HEK293 (cell line): ENCODE measurements at regions not wholly inside any gene's neighbourhood (a gene's known extent, or its start where the extent isn't known, plus 50 kb on each side); places are given as distances from the start of the nearest gene placed in this dataset.

Experiments
- CTCF ChIA-PET: fragments of 350-600 bp; formaldehyde crosslinking; extraction: SDS; loops from one replicate; lab custom pipeline; 2021; ENCODE audit warnings: antibody characterized with exemption; lab: Yijun Ruan, JAX
- POLR2A ChIA-PET: fragments of 300-600 bp; formaldehyde crosslinking; extraction: SDS; loops from one replicate; lab custom pipeline; 2020; ENCODE audit warnings: antibody characterized with exemption, inconsistent platforms; lab: Yijun Ruan, JAX
- H3K27ac ChIP-seq: fragments of 200-500 bp; sonication (Bioruptor generic); 2 replicates; pipeline ENCODE4 v1.5.1; 2014; ENCODE audit warnings: low read depth, low read length, control low read depth, inconsistent platforms; ENCODE audit errors: extremely low read depth
- H3K36me3 ChIP-seq, 2 experiments: fragments of 200-500 bp in 1 of 2; sonication (Bioruptor generic) in 1 of 2; 1 replicate in 1 of 2; 2 replicates in 1 of 2; pipeline ENCODE4 v1.5.1; 2014 to 2017; ENCODE audit warnings: inconsistent platforms in 2 of 2, low read length in 2 of 2; ENCODE audit not compliant: control insufficient read depth in 2 of 2, insufficient read depth in 1 of 2
- H3K4me1 ChIP-seq: fragments of 200-500 bp; sonication (Bioruptor generic); 2 replicates; pipeline ENCODE4 v1.5.1; 2014; ENCODE audit warnings: mild to moderate bottlenecking, low read length, inconsistent platforms; ENCODE audit not compliant: control insufficient read depth, insufficient read depth
- H3K4me3 ChIP-seq: 2 replicates; pipeline ENCODE4 v1.5.1; 2011; ENCODE audit warnings: low read depth, mild to moderate bottlenecking, control low read depth, low read length, moderate library complexity
- H3K9me3 ChIP-seq: fragments of 200-500 bp; sonication (Bioruptor generic); 2 replicates; pipeline ENCODE4 v1.5.1; 2014; ENCODE audit warnings: low read depth, low read length, inconsistent platforms; ENCODE audit not compliant: control insufficient read depth, insufficient read depth
- HOXC10 ChIP-seq: sonication (generic); formaldehyde crosslinking; IDR thresholded peaks from 2 replicates; pipeline ENCODE4 v1.8.1; 2023; ENCODE audit warnings: mild to moderate bottlenecking, missing genetic modification reagents
- KLF9 ChIP-seq: fragments of 450-650 bp; formaldehyde crosslinking; IDR thresholded peaks from 2 replicates; pipeline ENCODE4 v1.5.1; 2016; ENCODE audit warnings: missing biosample characterization, missing genetic modification characterization, low read depth
- OSR2 ChIP-seq: fragments of 450-650 bp; formaldehyde crosslinking; IDR thresholded peaks from 2 replicates; pipeline ENCODE4 v1.5.1; 2016; ENCODE audit warnings: missing biosample characterization, missing genetic modification characterization
- SCRT2 ChIP-seq: fragments of 450-650 bp; formaldehyde crosslinking; IDR thresholded peaks from 2 replicates; pipeline ENCODE4 v1.5.1; 2016; ENCODE audit warnings: missing biosample characterization, missing genetic modification characterization
- SP2 ChIP-seq: fragments of 450-650 bp; formaldehyde crosslinking; IDR thresholded peaks from 2 replicates; pipeline ENCODE4 v1.5.1; 2016; ENCODE audit warnings: missing biosample characterization, missing genetic modification characterization
- TRIM28 ChIP-seq: IDR thresholded peaks from 2 replicates; pipeline ENCODE4 v1.6.1; 2011; ENCODE audit warnings: low read length, control low read depth, borderline replicate concordance
- ZBTB48 ChIP-seq: fragments of 450-650 bp; formaldehyde crosslinking; IDR thresholded peaks from 2 replicates; pipeline ENCODE4 v1.5.1; 2016; ENCODE audit warnings: missing biosample characterization, missing genetic modification characterization
- ZFP37 ChIP-seq: fragments of 450-650 bp; formaldehyde crosslinking; IDR thresholded peaks from 2 replicates; pipeline ENCODE4 v1.5.1; 2016; ENCODE audit warnings: missing biosample characterization, missing genetic modification characterization
- ZFP41 ChIP-seq: fragments of 450-650 bp; formaldehyde crosslinking; IDR thresholded peaks from 2 replicates; pipeline ENCODE4 v1.5.1; 2016; ENCODE audit warnings: missing biosample characterization, missing genetic modification characterization, borderline replicate concordance
- ZNF10 ChIP-seq: fragments of 450-650 bp; formaldehyde crosslinking; IDR thresholded peaks from 2 replicates; pipeline ENCODE4 v1.5.1; 2017; ENCODE audit warnings: missing biosample characterization, missing genetic modification characterization
- ZNF132 ChIP-seq: fragments of 450-650 bp; formaldehyde crosslinking; IDR thresholded peaks from 2 replicates; pipeline ENCODE4 v1.5.1; 2017; ENCODE audit warnings: missing biosample characterization, missing genetic modification characterization, borderline replicate concordance
- ZNF133 ChIP-seq: fragments of 450-650 bp; formaldehyde crosslinking; IDR thresholded peaks from 2 replicates; pipeline ENCODE4 v1.5.1; 2016; ENCODE audit warnings: missing biosample characterization, missing genetic modification characterization
- ZNF174 ChIP-seq: fragments of 450-650 bp; formaldehyde crosslinking; IDR thresholded peaks from 2 replicates; pipeline ENCODE4 v1.5.0; 2017; ENCODE audit warnings: missing biosample characterization, mild to moderate bottlenecking, missing genetic modification characterization
- ZNF214 ChIP-seq: fragments of 450-650 bp; formaldehyde crosslinking; IDR thresholded peaks from 2 replicates; pipeline ENCODE4 v1.5.1; 2017; ENCODE audit warnings: missing biosample characterization, mild to moderate bottlenecking, missing genetic modification characterization, borderline replicate concordance
- ZNF274 ChIP-seq, 2 experiments: fragments of 200-500 bp in 1 of 2; fragments of 450-650 bp in 1 of 2; sonication (Bioruptor generic) in 1 of 2; formaldehyde crosslinking in 1 of 2; IDR thresholded peaks; 2 replicates each; pipeline versions ENCODE4 v1.5.1 to v1.6.1; 2014 to 2016; ENCODE audit warnings: borderline replicate concordance in 1 of 2, inconsistent platforms in 1 of 2, low read length in 1 of 2, missing biosample characterization in 1 of 2, missing genetic modification characterization in 1 of 2
- ZNF280C ChIP-seq: fragments of 450-650 bp; formaldehyde crosslinking; IDR thresholded peaks from 2 replicates; pipeline ENCODE4 v1.5.1; 2016; ENCODE audit warnings: missing biosample characterization, missing genetic modification characterization
- ZNF292 ChIP-seq: fragments of 450-650 bp; formaldehyde crosslinking; IDR thresholded peaks from 2 replicates; pipeline ENCODE4 v1.5.1; 2016; ENCODE audit warnings: low read depth, missing biosample characterization, missing genetic modification characterization, borderline replicate concordance
- ZNF37A ChIP-seq: fragments of 450-650 bp; IDR thresholded peaks from 2 replicates; pipeline ENCODE4 v1.5.1; 2018; ENCODE audit warnings: missing biosample characterization, missing genetic modification characterization
- ZNF404 ChIP-seq: fragments of 450-650 bp; formaldehyde crosslinking; IDR thresholded peaks from 2 replicates; pipeline ENCODE4 v1.5.1; 2017; ENCODE audit warnings: missing biosample characterization, missing genetic modification characterization
- ZNF513 ChIP-seq: fragments of 450-650 bp; IDR thresholded peaks from 2 replicates; pipeline ENCODE4 v1.5.1; 2018; ENCODE audit warnings: missing biosample characterization, missing genetic modification characterization
- ZNF624 ChIP-seq: fragments of 450-650 bp; formaldehyde crosslinking; IDR thresholded peaks from 2 replicates; pipeline ENCODE4 v1.5.1; 2017; ENCODE audit warnings: missing biosample characterization, missing genetic modification characterization
- ZNF670 ChIP-seq: fragments of 450-650 bp; formaldehyde crosslinking; IDR thresholded peaks from 2 replicates; pipeline ENCODE4 v1.5.1; 2016; ENCODE audit warnings: missing biosample characterization, missing genetic modification characterization, low read depth
- ZNF701 ChIP-seq: fragments of 450-650 bp; formaldehyde crosslinking; IDR thresholded peaks from 2 replicates; pipeline ENCODE4 v1.5.1; 2016; ENCODE audit warnings: missing biosample characterization, missing genetic modification characterization
- ZNF76 ChIP-seq: fragments of 450-650 bp; formaldehyde crosslinking; IDR thresholded peaks from 2 replicates; pipeline ENCODE4; 2016; ENCODE audit warnings: low read depth, missing biosample characterization, missing genetic modification characterization, borderline replicate concordance
- ZNF768 ChIP-seq: fragments of 450-650 bp; formaldehyde crosslinking; IDR thresholded peaks from 2 replicates; pipeline ENCODE4 v1.5.1; 2018; ENCODE audit warnings: missing biosample characterization, mild to moderate bottlenecking, missing genetic modification characterization
- ZNF830 ChIP-seq: fragments of 450-650 bp; IDR thresholded peaks from 2 replicates; pipeline ENCODE4 v1.5.0; 2018; ENCODE audit warnings: missing biosample characterization, missing genetic modification characterization, low read depth, mild to moderate bottlenecking, moderate library complexity
- ZSCAN5A ChIP-seq: fragments of 450-650 bp; formaldehyde crosslinking; IDR thresholded peaks from 2 replicates; pipeline ENCODE4 v1.5.1; 2016; ENCODE audit warnings: missing biosample characterization, missing genetic modification characterization

DNA sequence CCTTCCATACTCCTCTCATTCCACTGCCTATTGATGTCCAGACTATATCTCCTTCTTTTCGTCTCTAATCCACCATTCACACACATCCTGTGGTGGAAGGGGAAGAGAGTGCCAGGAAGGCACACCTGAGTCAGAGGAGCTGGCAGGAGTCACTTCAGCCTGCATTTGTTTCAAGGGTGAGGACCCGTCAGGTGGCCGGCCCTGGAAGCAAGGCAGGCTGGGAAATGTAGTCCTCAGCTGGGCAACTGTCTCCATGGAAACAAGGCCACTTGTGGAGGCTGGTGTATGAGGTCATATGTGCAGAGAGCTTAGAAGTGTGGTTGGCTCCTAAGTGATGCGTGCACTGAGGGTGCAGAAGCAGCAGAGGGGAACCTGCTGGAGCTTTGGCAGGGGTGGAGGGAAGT is 278.4 kb downstream of the NSG2 start (continued):
- TF ChIP-seq ZNF214 (tag by site-specific recombination) (no peak), SCRT2 (tag by site-specific recombination) (peak; percentile 100), SP2 (0 out of 2 replicates have a peak, but pooled peaks have one; percentile 15)

- H3K27ac ChIP-seq: no peak overlapping the region
- ChIA-PET POLR2A (no interaction called here), CTCF (interaction anchor here (0.6 to 2.7 kb wide), 11 partner anchors 13 to 514 kb away, joined by 3 to 10 read pairs (median 4); partner anchors contain the start of gene NSG2)
- TF ChIP-seq HOXC10 (CRISPR knock-in tag) (no peak), ZNF274 (IDR thresholded peaks at IDR 0.05; ENCODE audit: low read length) (no peak), ZNF274 (tag by site-specific recombination; IDR thresholded peaks at IDR 0.05; ENCODE audit: borderline replicate concordance) (no peak), KLF9 (tag by site-specific recombination) (no peak), ZNF404 (tag by site-specific recombination) (no peak), ZNF280C (no peak), ZFP37 (tag by site-specific recombination) (no peak), ZNF174 (tag by site-specific recombination) (no peak), ZNF513 (tag by site-specific recombination) (no peak), ZSCAN5A (tag by site-specific recombination) (no peak), ZNF830 (no peak), ZNF133 (tag by site-specific recombination) (no peak), OSR2 (tag by site-specific recombination) (no peak), ZNF624 (tag by site-specific recombination) (no peak), ZNF37A (no peak)
- no peak overlapping the region for H3K4me3 ChIP-seq
- H3K36me3 ChIP-seq: no peaks in the 10 kb centered on the region
- H3K4me1 ChIP-seq: peaks cover 10% of the 10 kb centered on the region
- no peaks in the 10 kb centered on the region for H3K9me3 ChIP-seq
Observed at GRCh38 chr5:174324680-174325079, 279.2 kb downstream of the NSG2 start.

DNA sequence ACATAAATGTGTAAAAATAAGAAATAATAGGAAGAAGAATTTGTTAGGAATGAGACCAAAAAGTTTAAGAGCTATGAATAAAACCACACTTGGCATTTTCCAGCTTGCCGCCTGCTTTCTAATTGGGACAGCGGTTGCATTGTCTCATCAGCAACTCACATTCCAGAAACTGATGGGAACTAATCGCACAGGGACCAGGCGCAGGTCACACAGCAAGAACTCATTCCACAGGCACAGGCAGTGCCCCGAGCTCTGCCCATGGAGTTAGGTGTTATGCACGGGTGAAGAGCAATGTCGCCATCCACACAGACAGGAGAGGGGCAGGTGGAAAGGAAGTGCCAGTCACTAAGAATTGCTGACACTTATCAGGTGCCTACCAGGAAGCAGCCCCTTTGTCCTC is 279.9 kb downstream of the NSG2 start:
- TF ChIP-seq ZNF768 (tag by site-specific recombination) (no peak), ZNF76 (tag by site-specific recombination) (no peak), ZNF10 (tag by site-specific recombination) (no peak), TRIM28 (no peak), ZNF701 (tag by site-specific recombination) (no peak), ZNF132 (tag by site-specific recombination) (no peak), ZNF670 (tag by site-specific recombination) (no peak), ZFP41 (tag by site-specific recombination) (no peak), ZBTB48 (tag by site-specific recombination) (no peak), ZNF292 (tag by site-specific recombination) (no peak)
- Histone ChIP-seq H3K27ac (no peak overlapping the region), H3K4me3 (no peak overlapping the region), H3K4me1 (peaks cover 10% of the 10 kb centered on the region), H3K9me3 (no peaks in the 10 kb centered on the region), H3K36me3 (no peaks in the 10 kb centered on the region)
- ChIA-PET POLR2A (no interaction called here), CTCF (interaction anchor here (0.6 to 1.3 kb wide), 7 partner anchors 58 to 585 kb away, joined by 3 to 4 read pairs (median 4); no protein-coding TSS in a partner anchor)
